Activated effector memory CD4-positive, alpha-beta T cell treated with anti-CD3 and anti-CD28 coated beads, Interleukin-2, amount 50 U/mL, for 16 hours (primary cell): ENCODE measurements at regions not wholly inside any gene's neighbourhood (a gene's known extent, or its start where the extent isn't known, plus 50 kb on each side); places are given as distances from the start of the nearest gene placed in this dataset.
"Not testable (repeated sequence)": the region's sequence is repeated elsewhere in the genome, so short reads cannot be mapped to it uniquely, and the experiment has no call there.

Experiments
- DNase-seq: peaks from one replicate; pipeline ENCODE4 v3.0.0-alpha.2; 2020

- DNase-seq = not testable (repeated sequence)
Measured at GRCh38 chr4:12431259-12431658, 1002.6 kb upstream of the HS3ST1 start.

GRCh38 chr4:12421364-12421763 is 992.7 kb upstream of the HS3ST1 start:
- DNase-seq = no peak

- DNase-seq = no peak
Measured at GRCh38 chr4:12416755-12417154, 988.1 kb upstream of the HS3ST1 start.

- no peak for DNase-seq
Measured at GRCh38 chr4:12414181-12414812, 985.6 kb upstream of the HS3ST1 start.

DNA sequence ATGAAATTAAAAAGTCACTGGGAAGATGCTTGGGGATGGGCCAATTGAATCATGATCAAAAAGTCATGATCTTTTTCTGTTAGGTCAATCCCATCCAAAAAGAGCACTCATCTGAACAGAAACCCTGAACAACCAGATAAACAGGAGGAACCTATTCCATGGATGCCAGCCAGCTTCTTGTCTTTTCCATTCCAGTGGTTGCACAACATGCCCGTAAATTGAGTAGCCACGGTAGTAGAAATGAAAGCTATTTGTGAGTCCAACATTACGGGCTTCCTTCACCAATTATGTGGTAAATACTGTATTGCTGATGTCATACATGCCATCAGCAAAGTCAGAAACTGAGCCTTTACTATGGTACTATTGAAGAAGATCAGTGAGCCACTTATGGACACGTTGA is 982.4 kb upstream of the HS3ST1 start:
- DNase-seq = no peak

- no peak for DNase-seq
Measured at GRCh38 chr4:12409507-12410190, 981.0 kb upstream of the HS3ST1 start.

- DNase-seq = no peak
Measured at GRCh38 chr4:12408364-12408763, 979.7 kb upstream of the HS3ST1 start.

DNA sequence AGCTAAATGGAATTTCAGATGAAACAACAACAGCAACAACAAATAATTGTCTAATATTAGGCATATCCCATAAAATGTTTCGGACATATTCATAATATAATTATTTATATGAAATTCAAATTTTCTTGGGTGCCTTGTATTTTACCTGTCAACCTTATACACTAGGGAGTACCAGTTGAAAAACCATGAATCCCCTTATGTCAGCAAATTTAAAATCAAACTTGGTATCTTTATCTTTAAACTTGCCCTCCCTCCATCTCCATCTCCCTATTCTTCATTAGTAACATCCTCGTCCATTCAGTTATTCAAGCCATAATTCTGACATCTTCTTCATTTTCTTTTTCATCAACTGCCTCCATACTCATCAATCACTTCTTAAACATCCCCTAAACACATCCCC is 974.5 kb upstream of the HS3ST1 start:
- no peak for DNase-seq

GRCh38 chr4:12399781-12400180 is 971.1 kb upstream of the HS3ST1 start:
- no peak for DNase-seq

DNA sequence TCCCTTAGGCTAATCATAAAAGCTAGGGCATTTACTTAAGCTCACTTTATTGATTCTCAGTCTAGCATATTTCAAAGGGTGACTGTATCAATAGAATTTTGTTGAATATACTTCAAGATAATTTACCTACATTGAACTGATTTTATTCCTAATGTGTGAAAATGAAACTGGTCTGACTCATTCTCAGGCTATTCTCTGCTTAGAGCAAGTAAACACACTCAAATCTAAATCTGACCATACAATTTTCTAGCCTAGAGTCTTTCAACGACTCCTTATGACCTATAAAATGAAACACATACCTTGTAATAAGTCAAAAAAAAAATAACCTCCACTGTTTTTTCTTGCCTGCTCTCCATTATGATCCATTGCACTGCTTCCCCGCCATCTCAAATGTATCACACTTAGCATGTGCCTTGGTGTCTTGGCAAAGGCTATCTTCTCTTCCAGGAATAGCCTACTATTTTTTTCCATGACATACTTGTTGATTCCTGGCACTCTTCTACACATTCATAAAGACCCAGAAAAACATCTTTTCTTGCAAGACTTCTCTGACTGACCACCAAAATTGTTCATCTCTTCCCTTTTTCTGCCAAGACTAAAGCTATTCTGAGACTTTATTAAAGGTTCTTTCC is 965.1 kb upstream of the HS3ST1 start:
- no peak for DNase-seq

DNA sequence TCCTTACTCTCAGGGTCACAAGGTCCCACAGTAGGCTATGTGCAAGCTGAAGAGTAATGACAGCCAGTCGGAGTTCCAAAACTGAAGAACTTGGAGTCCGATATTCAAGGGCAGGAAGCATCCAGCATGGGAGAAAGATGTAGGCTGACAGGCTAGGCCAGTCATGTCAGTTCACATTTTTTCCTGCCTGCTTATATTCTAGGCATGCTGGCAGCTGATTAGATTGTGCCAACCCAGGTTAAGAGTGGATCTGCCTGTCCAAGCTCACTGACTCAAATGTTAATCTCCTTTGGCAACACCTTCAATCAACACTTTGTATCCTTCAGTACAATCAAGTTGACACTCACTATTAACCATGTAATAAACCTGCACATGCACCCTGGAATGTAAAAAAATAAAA is 960.9 kb upstream of the HS3ST1 start:
- no peak for DNase-seq

- no peak for DNase-seq
Measured at GRCh38 chr4:12382567-12382966, 953.9 kb upstream of the HS3ST1 start.

DNA sequence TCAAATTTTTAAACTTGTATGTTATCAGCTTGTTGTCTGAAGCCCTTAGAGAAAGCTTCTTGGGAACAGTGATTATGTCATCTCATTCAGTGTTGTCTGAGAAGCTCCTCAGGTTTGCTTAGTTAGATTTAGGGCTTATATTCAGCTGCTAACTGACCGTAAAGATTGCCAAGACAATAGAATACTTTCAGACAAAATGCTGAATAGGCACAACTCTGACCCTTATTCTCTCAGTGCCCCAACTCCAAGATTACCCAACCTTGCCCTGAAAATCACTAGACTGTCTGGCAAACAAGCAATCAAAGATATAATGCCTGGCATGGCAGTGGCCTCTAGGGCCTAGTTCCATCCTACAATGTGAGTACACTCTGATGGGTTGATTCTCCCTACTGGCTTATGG is 950.5 kb upstream of the HS3ST1 start:
- no peak for DNase-seq

GRCh38 chr4:12375805-12376204 is 947.1 kb upstream of the HS3ST1 start:
- no peak for DNase-seq

DNA sequence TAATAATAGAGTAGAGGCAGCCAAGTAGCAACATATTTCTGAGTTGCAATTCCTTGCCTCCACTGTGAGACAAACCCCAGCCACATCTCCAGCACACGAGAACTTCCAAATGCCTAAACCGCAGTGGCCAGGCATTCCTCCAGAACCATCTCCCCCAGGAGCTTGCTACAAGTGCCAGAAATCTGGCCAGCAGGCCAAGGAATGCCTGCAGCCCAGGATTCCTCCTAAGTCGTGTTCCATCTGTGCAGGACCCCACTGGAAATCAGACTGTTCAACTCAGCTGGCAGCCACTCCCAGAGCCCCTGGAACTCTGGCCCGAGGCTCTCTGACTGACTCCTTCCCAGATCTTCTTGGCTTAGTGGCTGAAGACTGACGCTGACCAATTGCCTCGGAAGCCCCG is 937.2 kb upstream of the HS3ST1 start:
- DNase-seq = not testable (repeated sequence)

- no peak for DNase-seq
Measured at GRCh38 chr4:12360391-12360790, 931.7 kb upstream of the HS3ST1 start.

GRCh38 chr4:12359420-12359819 is 930.7 kb upstream of the HS3ST1 start:
- DNase-seq = no peak

- DNase-seq = not testable (repeated sequence)
Measured at GRCh38 chr4:12333083-12333482, 904.4 kb upstream of the HS3ST1 start.

GRCh38 chr4:12324965-12325364 is 896.3 kb upstream of the HS3ST1 start:
- no peak for DNase-seq

DNA sequence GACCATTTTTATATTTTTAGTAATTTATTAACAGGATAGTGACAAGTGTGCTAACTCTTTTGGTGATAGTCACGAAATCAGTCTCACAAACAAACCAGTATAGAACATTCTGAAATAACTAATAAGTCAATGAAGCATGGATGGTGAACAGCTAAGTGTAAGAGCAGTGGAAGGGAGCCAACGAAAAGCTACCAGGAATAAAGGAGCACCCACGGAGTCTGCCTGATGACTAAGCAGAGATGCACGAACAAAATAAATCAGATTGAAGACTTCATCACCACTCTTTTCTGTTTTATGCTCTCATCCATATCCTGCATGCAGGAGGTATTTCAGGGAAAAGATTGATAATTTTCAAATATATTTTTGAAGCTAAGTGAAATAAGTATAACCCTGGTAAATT is 891.1 kb upstream of the HS3ST1 start:
- DNase-seq = no peak

- DNase-seq = no peak
Measured at GRCh38 chr4:12304905-12305304, 876.2 kb upstream of the HS3ST1 start.

DNA sequence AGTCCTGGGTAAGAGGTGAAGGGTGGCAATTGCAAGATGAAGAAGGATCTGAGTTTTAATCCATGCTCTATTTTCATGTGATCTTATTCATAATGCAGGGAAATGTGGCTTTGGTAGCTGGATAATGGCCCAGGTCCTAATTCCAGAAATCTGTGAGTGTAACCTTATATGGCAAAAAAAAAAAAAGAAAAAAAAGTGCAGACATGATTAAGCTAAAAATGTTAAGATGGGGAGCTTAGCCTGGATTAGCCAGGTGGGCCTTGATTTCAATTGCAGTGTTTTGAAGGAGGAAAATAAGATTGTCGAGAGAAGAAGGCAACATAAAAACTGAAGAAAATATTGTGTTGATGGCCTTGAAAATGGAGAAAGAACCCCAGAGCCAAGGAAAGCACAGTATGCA is 867.7 kb upstream of the HS3ST1 start:
- no peak for DNase-seq

DNA sequence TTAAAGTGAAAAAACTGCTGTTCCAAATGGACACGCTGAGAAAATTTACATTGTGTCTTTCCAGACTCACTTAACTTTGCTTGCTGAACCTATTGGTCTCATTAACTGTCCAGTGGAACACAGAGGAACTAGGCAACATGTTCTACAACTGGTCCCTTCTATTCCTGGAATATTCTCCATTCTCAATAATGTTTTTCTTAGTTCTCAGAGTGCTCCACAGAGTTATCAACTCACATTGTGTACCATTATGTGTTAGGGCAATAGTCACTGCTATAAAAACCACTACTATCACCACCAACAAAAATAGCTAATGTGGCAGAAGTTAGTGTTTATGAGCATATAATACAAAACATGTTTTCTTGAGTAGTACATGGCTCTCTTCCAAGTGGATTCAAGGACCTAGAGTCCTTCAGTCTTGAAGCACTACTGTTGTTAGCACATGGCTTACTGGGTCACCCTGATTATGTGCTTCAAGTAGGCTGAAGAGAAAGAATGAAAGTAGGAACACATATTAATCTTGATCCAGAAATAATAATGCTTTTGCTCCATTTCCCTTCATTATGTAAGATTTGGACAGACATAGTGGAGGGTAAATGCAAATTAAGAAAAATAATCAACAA is 865.3 kb upstream of the HS3ST1 start:
- DNase-seq = no peak

DNA sequence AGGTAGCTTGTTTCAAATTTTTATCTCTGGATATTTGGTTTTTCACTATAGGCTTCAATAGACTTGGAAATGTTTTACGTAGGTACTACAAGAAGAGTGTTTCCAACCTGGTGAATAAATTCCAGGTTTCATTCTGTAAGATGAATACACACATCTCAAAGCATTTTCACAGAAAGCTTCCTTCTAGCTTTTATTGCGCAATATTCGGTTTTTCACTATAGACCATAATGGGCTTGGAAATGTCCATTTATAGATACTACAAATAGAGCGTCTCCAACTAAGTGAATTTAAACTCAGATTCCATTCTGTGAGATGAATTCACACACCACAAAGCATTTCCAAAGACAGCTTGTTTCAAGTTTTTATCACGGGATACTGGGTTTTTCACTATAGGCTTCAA is 857.7 kb upstream of the HS3ST1 start:
- DNase-seq = no peak
